B cell (primary cell): ENCODE measurements at regions not wholly inside any gene's neighbourhood (a gene's known extent, or its start where the extent isn't known, plus 50 kb on each side); places are given as distances from the start of the nearest gene placed in this dataset.

Source experiments
- ATAC-seq: fragments of 200-7000 bp; cut with Tn5 transposase; one replicate; pipeline ENCODE4 v1.10.0; 2021; ENCODE audit warnings: low read depth, mild to moderate bottlenecking, moderate number of reproducible peaks, moderate library complexity
- CTCF ChIA-PET: fragments of 350-600 bp; sonication (Branson Sonifier 250); formaldehyde crosslinking; loops from one replicate; lab custom pipeline; 2021; ENCODE audit warnings: antibody characterized with exemption, inconsistent platforms; lab: Charles Lee
- POLR2A ChIA-PET: fragments of 350-600 bp; sonication (Branson Sonifier 250); formaldehyde crosslinking; loops from one replicate; lab custom pipeline; 2021; ENCODE audit warnings: antibody characterized with exemption; lab: Charles Lee
- DNase-seq: peaks from one replicate; pipeline ENCODE4 v3.0.0; 2013
- H2AFZ ChIP-seq: 2 replicates; pipeline ENCODE4 v1.6.1; 2012; ENCODE audit warnings: mild to moderate bottlenecking, low read depth, low read length; ENCODE audit not compliant: insufficient read depth, poor library complexity, severe bottlenecking
- H3K27ac ChIP-seq, 2 donors: 1 replicate in 1 of 2; 2 replicates in 1 of 2; pipeline ENCODE4 v1.5.1; 2012 to 2013; ENCODE audit warnings: low read length in 2 of 2, mild to moderate bottlenecking in 2 of 2, moderate library complexity in 1 of 2
- H3K27me3 ChIP-seq, 4 experiments: fragments of 200-600 bp in 1 of 4; sonication (generic) in 1 of 4; replicated peaks in 1 of 4; 1 replicate in 2 of 4; 2 replicates in 2 of 4; pipeline versions ENCODE4 v1.6.1 to v1.7.0; 2013 to 2016; ENCODE audit warnings: low read length in 3 of 4, mild to moderate bottlenecking in 2 of 4, mixed read lengths in 1 of 4, moderate library complexity in 1 of 4; ENCODE audit not compliant: insufficient read depth in 4 of 4, control insufficient read depth in 3 of 4; ENCODE audit errors: control extremely low read depth in 1 of 4
- H3K36me3 ChIP-seq, 2 experiments: replicated peaks in 1 of 2; 1 replicate in 1 of 2; 2 replicates in 1 of 2; pipeline versions ENCODE4 v1.6.1 to v1.7.1; 2013; ENCODE audit warnings: low read length in 1 of 2; ENCODE audit not compliant: insufficient read depth in 2 of 2, control insufficient read depth in 1 of 2; ENCODE audit errors: control extremely low read depth in 1 of 2, extremely low read depth in 1 of 2
- H3K4me1 ChIP-seq, 2 donors: fragments of 200-600 bp in 1 of 2; sonication (generic) in 1 of 2; 1 replicate in 1 of 2; 2 replicates in 1 of 2; pipeline versions ENCODE4 v1.5.1 to v1.6.1; 2013 to 2017; ENCODE audit warnings: low read length in 2 of 2; ENCODE audit not compliant: control insufficient read depth in 2 of 2, insufficient read depth in 2 of 2
- H3K4me2 ChIP-seq: replicated peaks from 2 replicates; pipeline ENCODE3; 2012; ENCODE audit warnings: mild to moderate bottlenecking, low read depth, low read length; ENCODE audit not compliant: poor library complexity, severe bottlenecking
- H3K4me3 ChIP-seq, 5 experiments: fragments of 200-600 bp in 1 of 5; sonication (generic) in 1 of 5; 1 replicate in 3 of 5; 2 replicates in 2 of 5; pipeline versions ENCODE4 v1.5.1 to v1.7.0; 2011 to 2016; ENCODE audit warnings: low read length in 4 of 5, mild to moderate bottlenecking in 4 of 5, low read depth in 2 of 5, control low read depth in 1 of 5, moderate library complexity in 1 of 5; ENCODE audit not compliant: insufficient read depth in 1 of 5; ENCODE audit errors: control extremely low read depth in 1 of 5, extremely low read depth in 1 of 5
- H3K79me2 ChIP-seq: fragments of 200-600 bp; sonication (generic); one replicate; pipeline ENCODE4 v1.6.0; 2016; ENCODE audit warnings: low read length; ENCODE audit not compliant: control insufficient read depth, insufficient read depth
- H3K9ac ChIP-seq: fragments of 200-600 bp; sonication (generic); 2 replicates; pipeline ENCODE4 v1.6.1; 2017; ENCODE audit warnings: mild to moderate bottlenecking, low read length, moderate library complexity
- H3K9me3 ChIP-seq, 3 donors: one replicate each; pipeline versions ENCODE4 v1.6.1 to v1.7.1; 2013; ENCODE audit warnings: low read length in 2 of 3; ENCODE audit not compliant: control insufficient read depth in 2 of 3, insufficient read depth in 1 of 3; ENCODE audit errors: control extremely low read depth in 1 of 3
- H4K20me1 ChIP-seq: 2 replicates; pipeline ENCODE4 v1.6.0; 2012; ENCODE audit warnings: mild to moderate bottlenecking, low read length; ENCODE audit not compliant: insufficient read depth, control insufficient read depth, poor library complexity, severe bottlenecking
- H3K27ac Mint-ChIP-seq: one replicate; pipeline ENCODE4 v1.8.0; 2021; ENCODE audit warnings: mixed read lengths
- H3K27me3 Mint-ChIP-seq: one replicate; pipeline ENCODE4 v1.8.0; 2021; ENCODE audit warnings: mixed read lengths
- H3K4me1 Mint-ChIP-seq: one replicate; pipeline ENCODE4 v1.8.0; 2021; ENCODE audit warnings: mixed read lengths
- H3K4me3 Mint-ChIP-seq: one replicate; pipeline ENCODE4 v1.8.0; 2021; ENCODE audit warnings: mixed read lengths
- H3K9me3 Mint-ChIP-seq: one replicate; pipeline ENCODE4 v1.8.0; 2022; ENCODE audit warnings: mixed read lengths; ENCODE audit not compliant: insufficient read depth
- EZH2 ChIP-seq: IDR thresholded peaks from 2 replicates; pipeline ENCODE4 v1.6.1; 2012; ENCODE audit warnings: borderline replicate concordance, low read depth, mild to moderate bottlenecking, moderate library complexity, low read length; ENCODE audit not compliant: insufficient read depth, poor library complexity, severe bottlenecking
- WGBS: methylation state at CpG from one replicate; pipeline ENCODE4 v1.1.5; 2013; ENCODE audit warnings: missing lambda C conversion rate; ENCODE audit not compliant: insufficient coverage; 5-methylcytosine and 5-hydroxymethylcytosine counted together
- intact Hi-C: fragments of 100-400 bp; cut with micrococcal nuclease; formaldehyde crosslinking; loops from one replicate; pipeline ENCODE4 v1.10.0; 2022
- TF ChIP-seq, protein P1 (sequence below): fragments of 200-600 bp; IDR thresholded peaks from one replicate; pipeline ENCODE4 v1.8.0; 2022; ENCODE audit warnings: antibody characterized with exemption, mild to moderate bottlenecking

DNA sequence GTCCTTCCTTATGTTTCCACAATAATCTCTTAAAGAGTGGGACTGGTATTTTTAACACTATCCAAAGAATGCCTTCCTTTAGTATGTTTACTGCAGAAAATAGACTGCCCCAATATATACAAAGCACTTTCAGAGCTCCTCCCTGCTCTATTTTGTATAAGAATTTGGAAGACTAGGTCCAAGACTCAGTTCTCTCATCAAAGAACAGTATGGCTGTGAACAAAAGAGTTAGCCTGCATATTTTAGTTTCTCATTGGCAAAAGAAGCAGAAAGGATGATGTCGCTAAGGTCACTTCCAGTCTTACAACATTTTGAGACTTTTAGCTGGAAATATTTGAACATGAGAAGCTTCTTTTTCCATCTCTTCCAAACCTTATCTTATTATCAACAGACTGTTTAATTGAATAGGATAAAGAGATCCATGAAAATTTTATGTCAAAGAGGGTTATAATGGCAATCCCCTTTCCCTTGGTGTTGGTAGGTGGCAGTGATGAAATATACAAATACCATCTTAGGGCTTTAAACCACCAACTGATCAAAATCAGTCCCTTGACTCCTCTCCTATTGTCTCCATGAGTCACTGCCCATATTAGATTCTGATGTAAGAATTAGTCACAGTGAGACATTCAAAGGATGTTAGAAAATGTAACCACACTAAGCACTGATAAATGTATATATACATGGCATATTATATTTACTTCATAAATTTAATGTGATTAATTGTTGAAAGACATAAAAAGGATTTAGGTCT, 266.9 kb upstream of the DSEL start:
- Mint-ChIP-seq H3K9me3 (no peaks in the 10 kb centered on the region), H3K4me1 (no peaks in the 10 kb centered on the region), H3K4me3 (no peak overlapping the region), H3K27ac (no peak overlapping the region), H3K27me3 (no peaks in the 10 kb centered on the region)
- Histone ChIP-seq H4K20me1 (no peaks in the 10 kb centered on the region), H3K27me3 (no peaks in the 10 kb centered on the region), H3K9ac (no peak overlapping the region), H3K4me2 (no peak overlapping the region), H3K79me2 (no peaks in the 10 kb centered on the region), H3K27ac (no peak overlapping the region), H3K4me1 (no peaks in the 10 kb centered on the region), H3K9me3 (peaks cover 0 to 4% (median 0%) of the 10 kb centered on the region in 3 donors), H2AFZ (no peak overlapping the region), H3K36me3 (no peaks in the 10 kb centered on the region), H3K4me3 (no peak overlapping the region)
- WGBS = no CpG with 5 or more reads among the region's 1 CpG
- intact Hi-C loops = no loop called here
- TF ChIP-seq, protein P1, sequence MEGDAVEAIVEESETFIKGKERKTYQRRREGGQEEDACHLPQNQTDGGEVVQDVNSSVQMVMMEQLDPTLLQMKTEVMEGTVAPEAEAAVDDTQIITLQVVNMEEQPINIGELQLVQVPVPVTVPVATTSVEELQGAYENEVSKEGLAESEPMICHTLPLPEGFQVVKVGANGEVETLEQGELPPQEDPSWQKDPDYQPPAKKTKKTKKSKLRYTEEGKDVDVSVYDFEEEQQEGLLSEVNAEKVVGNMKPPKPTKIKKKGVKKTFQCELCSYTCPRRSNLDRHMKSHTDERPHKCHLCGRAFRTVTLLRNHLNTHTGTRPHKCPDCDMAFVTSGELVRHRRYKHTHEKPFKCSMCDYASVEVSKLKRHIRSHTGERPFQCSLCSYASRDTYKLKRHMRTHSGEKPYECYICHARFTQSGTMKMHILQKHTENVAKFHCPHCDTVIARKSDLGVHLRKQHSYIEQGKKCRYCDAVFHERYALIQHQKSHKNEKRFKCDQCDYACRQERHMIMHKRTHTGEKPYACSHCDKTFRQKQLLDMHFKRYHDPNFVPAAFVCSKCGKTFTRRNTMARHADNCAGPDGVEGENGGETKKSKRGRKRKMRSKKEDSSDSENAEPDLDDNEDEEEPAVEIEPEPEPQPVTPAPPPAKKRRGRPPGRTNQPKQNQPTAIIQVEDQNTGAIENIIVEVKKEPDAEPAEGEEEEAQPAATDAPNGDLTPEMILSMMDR = no peak
- no peak for TF ChIP-seq EZH2
- POLR2A ChIA-PET = no interaction called here
- DNase-seq = no peak
- CTCF ChIA-PET = no interaction called here
- no peak for ATAC-seq

DNA sequence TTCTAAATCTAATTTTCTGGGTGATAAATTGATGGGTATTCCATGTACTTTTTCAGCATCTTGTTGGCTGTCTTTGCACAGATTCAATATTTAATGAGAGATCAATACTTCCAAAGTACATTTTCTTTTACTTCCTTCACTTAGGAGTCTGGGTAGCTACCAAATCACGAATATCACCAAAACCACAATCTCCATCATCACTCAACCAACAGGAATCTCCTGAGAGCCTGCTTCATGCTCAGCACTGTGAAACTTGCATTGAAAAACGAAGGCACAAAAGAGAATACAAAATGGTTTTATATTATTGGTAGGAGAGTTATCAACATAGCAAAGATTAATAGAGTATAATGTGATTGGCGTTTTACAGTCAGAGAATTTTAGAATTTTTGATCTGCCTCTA, 261.5 kb upstream of the DSEL start:
- no peaks in the 10 kb centered on the region for H4K20me1 ChIP-seq
- H3K27ac Mint-ChIP-seq = no peak overlapping the region
- DNase-seq (no peak), ATAC-seq (no peak)
- no peaks in the 10 kb centered on the region for H3K4me1 ChIP-seq
- H3K79me2 ChIP-seq = no peaks in the 10 kb centered on the region
- ChIA-PET POLR2A (no interaction called here), CTCF (no interaction called here)
- no peak overlapping the region for H2AFZ ChIP-seq
- no peaks in the 10 kb centered on the region for H3K36me3 ChIP-seq
- no CpG with 5 or more reads among the region's 3 CpGs for WGBS
- H3K27ac ChIP-seq = no peak overlapping the region
- no peak overlapping the region for H3K9ac ChIP-seq
- H3K27me3 ChIP-seq = no peaks in the 10 kb centered on the region
- no peaks in the 10 kb centered on the region for H3K27me3 Mint-ChIP-seq
- no peak overlapping the region for H3K4me3 Mint-ChIP-seq
- TF ChIP-seq, protein P1 = no peak
- TF ChIP-seq EZH2 = no peak
- H3K4me2 ChIP-seq = no peak overlapping the region
- intact Hi-C loops = no loop called here
- no peaks in the 10 kb centered on the region for H3K4me1 Mint-ChIP-seq
- no peak overlapping the region for H3K4me3 ChIP-seq
- H3K9me3 Mint-ChIP-seq = no peaks in the 10 kb centered on the region
- H3K9me3 ChIP-seq = no peaks in the 10 kb centered on the region
